ENCODE measurements at regions not wholly inside any gene's neighbourhood (a gene's known extent, or its start where the extent isn't known, plus 50 kb on each side); places are given as distances from the start of the nearest gene placed in this dataset.

GRCh38 chr3:64321747-64322146, 96.5 kb upstream of the PRICKLE2 start:
- CTCF ChIA-PET = no interaction called here
- Histone ChIP-seq H3K4me1 (ENCODE audit: insufficient read depth, low read length, poor library complexity, severe bottlenecking) (no peaks in the 10 kb centered on the region), H3K27ac (ENCODE audit: low read depth, low read length, poor library complexity, severe bottlenecking) (no peak overlapping the region), H3K9me3 (ENCODE audit: low read depth, low read length, poor library complexity, severe bottlenecking) (no peaks in the 10 kb centered on the region), H3K27me3 (replicated peaks; ENCODE audit: insufficient read depth, low read depth, low read length, poor library complexity) (no peaks in the 10 kb centered on the region), H3K36me3 (ENCODE audit: insufficient read depth, low read length, poor library complexity, severe bottlenecking) (no peaks in the 10 kb centered on the region), H3K4me3 (ENCODE audit: low read depth, low read length, poor library complexity, severe bottlenecking) (no peak overlapping the region)
- DNase-seq (ENCODE audit: low spot score) = no peak
- intact Hi-C loops (cut with micrococcal nuclease; ENCODE audit: unreplicated experiment) = no loop called here
- POLR2A ChIA-PET (ENCODE audit: low non-redundant PET) = no interaction called here
- no TSS peak for BruUV-seq (replicated peaks)
- no peak for TF ChIP-seq CTCF (conservative IDR thresholded peaks at IDR 0.05; ENCODE audit: low read depth, low read length)
- TF ChIP-seq EZH2 (IDR thresholded peaks at IDR 0.05; ENCODE audit: borderline replicate concordance, low read depth, low read length, poor library complexity, severe bottlenecking) = no peak

- H3K27ac ChIP-seq (ENCODE audit: low read depth, low read length, poor library complexity, severe bottlenecking) = no peak overlapping the region
- CTCF ChIA-PET = no interaction called here
- H3K27me3 ChIP-seq (replicated peaks; ENCODE audit: insufficient read depth, low read depth, low read length, poor library complexity) = no peaks in the 10 kb centered on the region
- no peak for TF ChIP-seq EZH2 (IDR thresholded peaks at IDR 0.05; ENCODE audit: borderline replicate concordance, low read depth, low read length, poor library complexity, severe bottlenecking)
- no peak for TF ChIP-seq CTCF (conservative IDR thresholded peaks at IDR 0.05; ENCODE audit: low read depth, low read length)
- H3K9me3 ChIP-seq (ENCODE audit: low read depth, low read length, poor library complexity, severe bottlenecking) = no peaks in the 10 kb centered on the region
- DNase-seq (ENCODE audit: low spot score) = no peak
- H3K36me3 ChIP-seq (ENCODE audit: insufficient read depth, low read length, poor library complexity, severe bottlenecking) = no peaks in the 10 kb centered on the region
- POLR2A ChIA-PET (ENCODE audit: low non-redundant PET) = no interaction called here
- intact Hi-C loops (cut with micrococcal nuclease; ENCODE audit: unreplicated experiment) = no loop called here
- H3K4me1 ChIP-seq (ENCODE audit: insufficient read depth, low read length, poor library complexity, severe bottlenecking) = no peaks in the 10 kb centered on the region
- H3K4me3 ChIP-seq (ENCODE audit: low read depth, low read length, poor library complexity, severe bottlenecking) = no peak overlapping the region
- BruUV-seq (replicated peaks) = no TSS peak
These were observed 94.1 kb upstream of the PRICKLE2 start for GRCh38 chr3:64319391-64319790.

GRCh38 chr3:64318668-64319271, 93.5 kb upstream of the PRICKLE2 start:
- no peak for DNase-seq (ENCODE audit: low spot score)
- POLR2A ChIA-PET (ENCODE audit: low non-redundant PET) = no interaction called here
- CTCF ChIA-PET = no interaction called here
- no TSS peak for BruUV-seq (replicated peaks)
- intact Hi-C loops (cut with micrococcal nuclease; ENCODE audit: unreplicated experiment) = no loop called here
- Histone ChIP-seq H3K36me3 (ENCODE audit: insufficient read depth, low read length, poor library complexity, severe bottlenecking) (no peaks in the 10 kb centered on the region), H3K27ac (ENCODE audit: low read depth, low read length, poor library complexity, severe bottlenecking) (no peak overlapping the region), H3K4me3 (ENCODE audit: low read depth, low read length, poor library complexity, severe bottlenecking) (no peak overlapping the region), H3K9me3 (ENCODE audit: low read depth, low read length, poor library complexity, severe bottlenecking) (no peaks in the 10 kb centered on the region), H3K27me3 (replicated peaks; ENCODE audit: insufficient read depth, low read depth, low read length, poor library complexity) (no peaks in the 10 kb centered on the region), H3K4me1 (ENCODE audit: insufficient read depth, low read length, poor library complexity, severe bottlenecking) (no peaks in the 10 kb centered on the region)
- TF ChIP-seq CTCF (conservative IDR thresholded peaks at IDR 0.05; ENCODE audit: low read depth, low read length) (no peak), EZH2 (IDR thresholded peaks at IDR 0.05; ENCODE audit: borderline replicate concordance, low read depth, low read length, poor library complexity, severe bottlenecking) (no peak)

Measured in A673 (cell line).